Loucy (cell line): ENCODE measurements at regions not wholly inside any gene's neighbourhood (a gene's known extent, or its start where the extent isn't known, plus 50 kb on each side); places are given as distances from the start of the nearest gene placed in this dataset.

Source experiments
- EZH2phosphoT487 ChIP-seq: fragments of 200-600 bp; IDR thresholded peaks from 2 replicates; pipeline ENCODE4 v1.6.1; 2018; ENCODE audit warnings: antibody characterized with exemption, mild to moderate bottlenecking, moderate library complexity, borderline replicate concordance
- TF ChIP-seq, protein P1 (sequence below): fragments of 200-600 bp; sonication (generic); conservative IDR thresholded peaks from 2 replicates; pipeline ENCODE4 v1.5.1; 2014; ENCODE audit warnings: mild to moderate bottlenecking, antibody characterized with exemption, low read length

DNA sequence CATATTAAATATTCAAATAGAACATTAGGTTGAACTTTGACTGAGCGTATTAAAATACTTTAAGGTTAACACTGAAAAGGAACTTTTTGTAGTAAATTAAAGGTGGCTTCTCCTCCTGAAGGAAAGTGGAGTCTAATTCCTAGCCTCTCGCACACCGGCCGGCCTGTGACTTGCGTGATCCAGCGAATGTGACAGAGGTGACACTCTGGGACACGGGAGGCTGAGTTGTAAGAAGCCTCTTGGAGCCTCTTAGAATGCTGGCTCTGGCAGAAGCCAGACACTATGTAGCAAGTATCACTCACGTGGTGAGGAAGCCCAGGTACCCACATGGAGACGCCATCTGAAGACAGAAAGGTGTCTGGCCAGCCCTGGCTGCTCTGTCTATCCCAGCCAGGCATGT is 64.9 kb upstream of the NSMCE3 start:
- TF ChIP-seq, protein P1, sequence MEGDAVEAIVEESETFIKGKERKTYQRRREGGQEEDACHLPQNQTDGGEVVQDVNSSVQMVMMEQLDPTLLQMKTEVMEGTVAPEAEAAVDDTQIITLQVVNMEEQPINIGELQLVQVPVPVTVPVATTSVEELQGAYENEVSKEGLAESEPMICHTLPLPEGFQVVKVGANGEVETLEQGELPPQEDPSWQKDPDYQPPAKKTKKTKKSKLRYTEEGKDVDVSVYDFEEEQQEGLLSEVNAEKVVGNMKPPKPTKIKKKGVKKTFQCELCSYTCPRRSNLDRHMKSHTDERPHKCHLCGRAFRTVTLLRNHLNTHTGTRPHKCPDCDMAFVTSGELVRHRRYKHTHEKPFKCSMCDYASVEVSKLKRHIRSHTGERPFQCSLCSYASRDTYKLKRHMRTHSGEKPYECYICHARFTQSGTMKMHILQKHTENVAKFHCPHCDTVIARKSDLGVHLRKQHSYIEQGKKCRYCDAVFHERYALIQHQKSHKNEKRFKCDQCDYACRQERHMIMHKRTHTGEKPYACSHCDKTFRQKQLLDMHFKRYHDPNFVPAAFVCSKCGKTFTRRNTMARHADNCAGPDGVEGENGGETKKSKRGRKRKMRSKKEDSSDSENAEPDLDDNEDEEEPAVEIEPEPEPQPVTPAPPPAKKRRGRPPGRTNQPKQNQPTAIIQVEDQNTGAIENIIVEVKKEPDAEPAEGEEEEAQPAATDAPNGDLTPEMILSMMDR = no peak
- no peak for TF ChIP-seq EZH2phosphoT487
